ENCODE measurements at regions not wholly inside any gene's neighbourhood (a gene's known extent, or its start where the extent isn't known, plus 50 kb on each side); places are given as distances from the start of the nearest gene placed in this dataset.

- Histone ChIP-seq H3K27me3 (peaks cover 7% of the 10 kb centered on the region; the same call in 1 of the 2 replicates), H3K27ac (no peak overlapping the region), H3K4me1 (no peaks in the 10 kb centered on the region), H3K9me3 (replicated peaks) (no peaks in the 10 kb centered on the region), H3K36me3 (no peaks in the 10 kb centered on the region), H3K4me3 (no peak overlapping the region)
- no peak for DNase-seq
These were observed 184.7 kb downstream of the PLPP4 start for GRCh38 chr10:120641695-120642094.

- Histone ChIP-seq H3K27me3 (peaks cover 7% of the 10 kb centered on the region; the same call in 1 of the 2 replicates), H3K4me3 (no peak overlapping the region), H3K4me1 (no peaks in the 10 kb centered on the region), H3K9me3 (replicated peaks) (no peaks in the 10 kb centered on the region), H3K27ac (no peak overlapping the region), H3K36me3 (no peaks in the 10 kb centered on the region)
- no peak for DNase-seq
These were observed 186.3 kb downstream of the PLPP4 start for GRCh38 chr10:120643351-120643750.

GRCh38 chr10:120644556-120645410 is 187.8 kb downstream of the PLPP4 start:
- Histone ChIP-seq H3K36me3 (no peaks in the 10 kb centered on the region), H3K9me3 (replicated peaks) (no peaks in the 10 kb centered on the region), H3K27ac (no peak overlapping the region), H3K4me3 (no peak overlapping the region), H3K27me3 (peaks cover 7% of the 10 kb centered on the region; the same call in 1 of the 2 replicates), H3K4me1 (no peaks in the 10 kb centered on the region)
- DNase-seq, result no peak

- no peak for DNase-seq
- no peak overlapping the region for H3K27ac ChIP-seq
- no peaks in the 10 kb centered on the region for H3K4me1 ChIP-seq
- H3K36me3 ChIP-seq, result no peaks in the 10 kb centered on the region
- H3K4me3 ChIP-seq, result no peak overlapping the region
- no peaks in the 10 kb centered on the region for H3K9me3 ChIP-seq (replicated peaks)
- 0 out of 2 replicates have a peak, but pooled peaks cover 4% of the 10 kb centered on the region for H3K27me3 ChIP-seq
These were observed 189.2 kb downstream of the PLPP4 start for GRCh38 chr10:120646159-120646732.

GRCh38 chr10:120646738-120647456 is 189.9 kb downstream of the PLPP4 start:
- Histone ChIP-seq H3K4me1 (no peaks in the 10 kb centered on the region), H3K4me3 (no peak overlapping the region), H3K9me3 (replicated peaks) (no peaks in the 10 kb centered on the region), H3K27me3 (0 out of 2 replicates have a peak, but pooled peaks cover 4% of the 10 kb centered on the region), H3K27ac (no peak overlapping the region), H3K36me3 (no peaks in the 10 kb centered on the region)
- DNase-seq, result no peak

GRCh38 chr10:120650705-120651399 is 193.8 kb downstream of the PLPP4 start:
- Histone ChIP-seq H3K27me3 (peaks cover 11% of the 10 kb centered on the region; the same call in 1 of the 2 replicates), H3K36me3 (no peaks in the 10 kb centered on the region), H3K27ac (no peak overlapping the region), H3K4me3 (no peak overlapping the region), H3K9me3 (replicated peaks) (no peaks in the 10 kb centered on the region), H3K4me1 (no peaks in the 10 kb centered on the region)
- DNase-seq, result no peak

GRCh38 chr10:120656107-120656506 is 195.1 kb upstream of the WDR11 start:
- H3K27me3 ChIP-seq, result peaks cover 7% of the 10 kb centered on the region; the same call in 1 of the 2 replicates
- no peak for DNase-seq
- H3K9me3 ChIP-seq (replicated peaks), result no peaks in the 10 kb centered on the region
- no peaks in the 10 kb centered on the region for H3K4me1 ChIP-seq
- no peak overlapping the region for H3K4me3 ChIP-seq
- no peak overlapping the region for H3K27ac ChIP-seq
- H3K36me3 ChIP-seq, result no peaks in the 10 kb centered on the region

- no peaks in the 10 kb centered on the region for H3K9me3 ChIP-seq (replicated peaks)
These were observed 193.8 kb upstream of the WDR11 start for GRCh38 chr10:120657371-120657770.

GRCh38 chr10:120658943-120659885 is 191.9 kb upstream of the WDR11 start:
- Histone ChIP-seq H3K27ac (no peak overlapping the region), H3K9me3 (replicated peaks) (no peaks in the 10 kb centered on the region), H3K4me1 (no peaks in the 10 kb centered on the region), H3K36me3 (no peaks in the 10 kb centered on the region; the same call in 1 of the 2 replicates), H3K27me3 (0 out of 2 replicates have a peak, but pooled peaks cover 3% of the 10 kb centered on the region), H3K4me3 (no peak overlapping the region)
- DNase-seq, result no peak

More at GRCh38 chr10:120657371-120657770, 193.8 kb upstream of the WDR11 start:
- Histone ChIP-seq H3K4me1 (no peaks in the 10 kb centered on the region), H3K4me3 (no peak overlapping the region), H3K27me3 (peaks cover 7% of the 10 kb centered on the region; the same call in 1 of the 2 replicates), H3K27ac (no peak overlapping the region), H3K36me3 (no peaks in the 10 kb centered on the region)
- no peak for DNase-seq

GRCh38 chr10:120666308-120666707 is 184.9 kb upstream of the WDR11 start:
- Histone ChIP-seq H3K9me3 (replicated peaks) (no peaks in the 10 kb centered on the region), H3K36me3 (no peaks in the 10 kb centered on the region; the same call in 1 of the 2 replicates), H3K27me3 (peaks cover 16% of the 10 kb centered on the region; the same call in 1 of the 2 replicates), H3K27ac (no peak overlapping the region), H3K4me1 (no peaks in the 10 kb centered on the region), H3K4me3 (no peak overlapping the region)
- no peak for DNase-seq

- Histone ChIP-seq H3K9me3 (replicated peaks) (no peaks in the 10 kb centered on the region), H3K27me3 (peaks cover 16% of the 10 kb centered on the region; the same call in 1 of the 2 replicates), H3K36me3 (no peaks in the 10 kb centered on the region; the same call in 1 of the 2 replicates), H3K27ac (no peak overlapping the region), H3K4me1 (no peaks in the 10 kb centered on the region), H3K4me3 (no peak overlapping the region)
- no peak for DNase-seq
These were observed 183.9 kb upstream of the WDR11 start for GRCh38 chr10:120667276-120667675.

GRCh38 chr10:120671491-120671890 is 179.7 kb upstream of the WDR11 start:
- H3K27me3 ChIP-seq, result peaks cover 6% of the 10 kb centered on the region; the same call in 1 of the 2 replicates
- H3K9me3 ChIP-seq (replicated peaks), result no peaks in the 10 kb centered on the region
- DNase-seq, result no peak
- H3K4me1 ChIP-seq, result no peaks in the 10 kb centered on the region
- no peak overlapping the region for H3K4me3 ChIP-seq
- no peak overlapping the region for H3K27ac ChIP-seq
- H3K36me3 ChIP-seq, result no peaks in the 10 kb centered on the region

GRCh38 chr10:120683454-120683853 is 167.7 kb upstream of the WDR11 start:
- Histone ChIP-seq H3K27ac (no peak overlapping the region), H3K4me1 (no peaks in the 10 kb centered on the region), H3K27me3 (no peaks in the 10 kb centered on the region), H3K36me3 (no peaks in the 10 kb centered on the region), H3K9me3 (replicated peaks) (no peaks in the 10 kb centered on the region), H3K4me3 (no peak overlapping the region)
- DNase-seq, result no peak
